WTC11 (cell line): ENCODE measurements at regions not wholly inside any gene's neighbourhood (a gene's known extent, or its start where the extent isn't known, plus 50 kb on each side); places are given as distances from the start of the nearest gene placed in this dataset.

Experiments
- ATAC-seq: fragments of 200-7000 bp; cut with Tn5 transposase; 2 replicates; pipeline ENCODE4 v1.10.0; 2021; ENCODE audit warnings: mild to moderate bottlenecking, moderate library complexity
- CTCF ChIA-PET: fragments of 300-600 bp; sonication (Branson Sonifier 250); formaldehyde crosslinking; loops from one replicate; lab custom pipeline; 2021; ENCODE audit warnings: antibody characterized with exemption; lab: Charles Lee
- POLR2A ChIA-PET: fragments of 350-600 bp; sonication (Branson Sonifier 250); formaldehyde crosslinking; loops from one replicate; lab custom pipeline; 2021; ENCODE audit warnings: antibody characterized with exemption; lab: Charles Lee
- DNase-seq: peaks from one replicate; pipeline ENCODE4 v3.0.0; 2021; ENCODE audit warnings: low spot score
- H3K27ac Mint-ChIP-seq: 2 replicates; pipeline ENCODE4 v1.8.0; 2021; ENCODE audit warnings: mixed read lengths
- H3K27me3 Mint-ChIP-seq: 2 replicates; pipeline ENCODE4 v1.8.0; 2021; ENCODE audit warnings: low read depth, mild to moderate bottlenecking, moderate library complexity, mixed read lengths
- H3K36me3 Mint-ChIP-seq: 2 replicates; pipeline ENCODE4 v1.8.0; 2021; ENCODE audit warnings: mixed read lengths
- H3K4me1 Mint-ChIP-seq: 2 replicates; pipeline ENCODE4 v1.8.0; 2022; ENCODE audit warnings: mixed read lengths
- H3K4me3 Mint-ChIP-seq: 2 replicates; pipeline ENCODE4 v1.8.0; 2021; ENCODE audit warnings: mild to moderate bottlenecking, moderate library complexity, mixed read lengths
- H3K9me3 Mint-ChIP-seq: 2 replicates; pipeline ENCODE4 v1.8.0; 2021; ENCODE audit warnings: mixed read lengths
- ATF3 ChIP-seq: sonication (generic); formaldehyde crosslinking; conservative IDR thresholded peaks from 2 replicates; pipeline ENCODE4 v1.8.1; 2022; ENCODE audit warnings: mild to moderate bottlenecking, missing genetic modification reagents
- CBFB ChIP-seq: sonication (generic); formaldehyde crosslinking; IDR thresholded peaks from 2 replicates; pipeline ENCODE4 v1.8.1; 2022; ENCODE audit warnings: mild to moderate bottlenecking, low read depth, missing genetic modification reagents
- FOXJ3 ChIP-seq: sonication (generic); formaldehyde crosslinking; IDR thresholded peaks from 2 replicates; pipeline ENCODE4 v1.9.0; 2021; ENCODE audit warnings: missing genetic modification reagents, mild to moderate bottlenecking, borderline replicate concordance
- HMGA2 ChIP-seq: fragments of 250-450 bp; sonication (Bioruptor Pico); IDR thresholded peaks from 2 replicates; pipeline ENCODE4 v1.4.0; 2021; ENCODE audit warnings: mild to moderate bottlenecking, moderate library complexity
- KAT7 ChIP-seq: sonication (generic); formaldehyde crosslinking; IDR thresholded peaks from 2 replicates; pipeline ENCODE4 v1.8.1; 2023; ENCODE audit warnings: missing genetic modification reagents, mild to moderate bottlenecking, borderline replicate concordance
- MXD4 ChIP-seq: fragments of 250-450 bp; sonication (Bioruptor Pico); IDR thresholded peaks from 2 replicates; pipeline ENCODE4 v1.8.0; 2021; ENCODE audit warnings: mild to moderate bottlenecking, moderate library complexity, borderline replicate concordance
- NFE2L1 ChIP-seq: sonication (generic); formaldehyde crosslinking; IDR thresholded peaks from 2 replicates; pipeline ENCODE4 v1.8.1; 2023; ENCODE audit warnings: missing genetic modification reagents
- NR1H2 ChIP-seq: sonication (generic); formaldehyde crosslinking; IDR thresholded peaks from 2 replicates; pipeline ENCODE4 v1.9.0; 2021; ENCODE audit warnings: mild to moderate bottlenecking, moderate library complexity, missing genetic modification reagents
- OVOL2 ChIP-seq: fragments of 250-450 bp; sonication (Bioruptor Pico); IDR thresholded peaks from 2 replicates; pipeline ENCODE4 v1.9.0; 2021; ENCODE audit warnings: mild to moderate bottlenecking, borderline replicate concordance
- PREB ChIP-seq: sonication (generic); formaldehyde crosslinking; IDR thresholded peaks from 2 replicates; pipeline ENCODE4 v1.8.1; 2022; ENCODE audit warnings: mild to moderate bottlenecking, missing genetic modification reagents, moderate library complexity, borderline replicate concordance
- SMAD3 ChIP-seq: sonication (generic); formaldehyde crosslinking; IDR thresholded peaks from 2 replicates; pipeline ENCODE4 v1.8.0; 2022; ENCODE audit warnings: missing genetic modification reagents, mild to moderate bottlenecking, borderline replicate concordance
- SMAD4 ChIP-seq: sonication (generic); formaldehyde crosslinking; IDR thresholded peaks from 2 replicates; pipeline ENCODE4 v1.8.0; 2022; ENCODE audit warnings: mild to moderate bottlenecking, missing genetic modification reagents
- SP1 ChIP-seq: sonication (generic); formaldehyde crosslinking; conservative IDR thresholded peaks from 2 replicates; pipeline ENCODE4 v1.8.1; 2022; ENCODE audit warnings: missing genetic modification reagents
- USF2 ChIP-seq: sonication (generic); formaldehyde crosslinking; IDR thresholded peaks from 2 replicates; pipeline ENCODE4 v1.8.1; 2023; ENCODE audit warnings: mild to moderate bottlenecking, missing genetic modification reagents, moderate library complexity
- ZBTB21 ChIP-seq: sonication (generic); formaldehyde crosslinking; IDR thresholded peaks from 2 replicates; pipeline ENCODE4 v1.8.1; 2023; ENCODE audit warnings: mild to moderate bottlenecking, missing genetic modification reagents, borderline replicate concordance
- ZNF263 ChIP-seq: sonication (generic); formaldehyde crosslinking; IDR thresholded peaks from 2 replicates; pipeline ENCODE4 v1.8.1; 2022; ENCODE audit warnings: low read depth, mild to moderate bottlenecking, moderate library complexity, missing genetic modification reagents
- ZNF317 ChIP-seq: sonication (generic); formaldehyde crosslinking; IDR thresholded peaks from 2 replicates; pipeline ENCODE4 v1.8.1; 2023; ENCODE audit warnings: low read depth, mild to moderate bottlenecking, moderate library complexity, missing genetic modification reagents, borderline replicate concordance
- ZNF396 ChIP-seq: fragments of 250-450 bp; sonication (Bioruptor Pico); IDR thresholded peaks from 2 replicates; pipeline ENCODE4 v1.8.0; 2021; ENCODE audit warnings: mild to moderate bottlenecking, moderate library complexity, borderline replicate concordance
- ZNF423 ChIP-seq: fragments of 250-450 bp; sonication (Bioruptor Pico); IDR thresholded peaks from 2 replicates; pipeline ENCODE4 v2.1.2; 2022; ENCODE audit warnings: mild to moderate bottlenecking, moderate library complexity
- ZNF532 ChIP-seq: fragments of 250-450 bp; sonication (Bioruptor Pico); IDR thresholded peaks from 2 replicates; pipeline ENCODE4 v1.9.0; 2021; ENCODE audit warnings: mild to moderate bottlenecking, borderline replicate concordance
- TF ChIP-seq, protein P1 (sequence below): sonication (generic); formaldehyde crosslinking; conservative IDR thresholded peaks from 2 replicates; pipeline ENCODE4 v1.8.1; 2023; ENCODE audit warnings: mild to moderate bottlenecking, low read depth, missing genetic modification reagents, moderate library complexity
- TF ChIP-seq, protein P2 (sequence below): sonication (generic); formaldehyde crosslinking; IDR thresholded peaks from 2 replicates; pipeline ENCODE4 v1.8.0; 2022; ENCODE audit warnings: mild to moderate bottlenecking, missing genetic modification reagents
- TF ChIP-seq, protein P3 (sequence below): fragments of 250-450 bp; sonication (Bioruptor Pico); IDR thresholded peaks from 2 replicates; pipeline ENCODE4 v1.9.0; 2021; ENCODE audit warnings: moderate library complexity, mild to moderate bottlenecking, inconsistent platforms, borderline replicate concordance

- Mint-ChIP-seq H3K27ac (no peak overlapping the region), H3K4me3 (no peak overlapping the region), H3K36me3 (peaks cover 1% of the 10 kb centered on the region; the same call in 1 of the 2 replicates), H3K9me3 (peaks cover 11% of the 10 kb centered on the region), H3K4me1 (0 out of 2 replicates have a peak, but pooled peaks cover 2% of the 10 kb centered on the region), H3K27me3 (peaks cover 65% of the 10 kb centered on the region)
- ChIA-PET POLR2A (no interaction called here), CTCF (no interaction called here)
- ATAC-seq: no peak
- TF ChIP-seq NFE2L1 (CRISPR knock-in tag) (no peak), MXD4 (no peak), ZNF317 (CRISPR knock-in tag) (no peak), SMAD3 (no peak), ZNF263 (CRISPR knock-in tag) (no peak), NR1H2 (no peak), ZNF532 (CRISPR knock-in tag) (no peak), HMGA2 (no peak), SP1 (CRISPR knock-in tag) (no peak), ZBTB21 (CRISPR knock-in tag) (no peak), ZNF423 (CRISPR knock-in tag) (no peak)
- TF ChIP-seq, protein P1, sequence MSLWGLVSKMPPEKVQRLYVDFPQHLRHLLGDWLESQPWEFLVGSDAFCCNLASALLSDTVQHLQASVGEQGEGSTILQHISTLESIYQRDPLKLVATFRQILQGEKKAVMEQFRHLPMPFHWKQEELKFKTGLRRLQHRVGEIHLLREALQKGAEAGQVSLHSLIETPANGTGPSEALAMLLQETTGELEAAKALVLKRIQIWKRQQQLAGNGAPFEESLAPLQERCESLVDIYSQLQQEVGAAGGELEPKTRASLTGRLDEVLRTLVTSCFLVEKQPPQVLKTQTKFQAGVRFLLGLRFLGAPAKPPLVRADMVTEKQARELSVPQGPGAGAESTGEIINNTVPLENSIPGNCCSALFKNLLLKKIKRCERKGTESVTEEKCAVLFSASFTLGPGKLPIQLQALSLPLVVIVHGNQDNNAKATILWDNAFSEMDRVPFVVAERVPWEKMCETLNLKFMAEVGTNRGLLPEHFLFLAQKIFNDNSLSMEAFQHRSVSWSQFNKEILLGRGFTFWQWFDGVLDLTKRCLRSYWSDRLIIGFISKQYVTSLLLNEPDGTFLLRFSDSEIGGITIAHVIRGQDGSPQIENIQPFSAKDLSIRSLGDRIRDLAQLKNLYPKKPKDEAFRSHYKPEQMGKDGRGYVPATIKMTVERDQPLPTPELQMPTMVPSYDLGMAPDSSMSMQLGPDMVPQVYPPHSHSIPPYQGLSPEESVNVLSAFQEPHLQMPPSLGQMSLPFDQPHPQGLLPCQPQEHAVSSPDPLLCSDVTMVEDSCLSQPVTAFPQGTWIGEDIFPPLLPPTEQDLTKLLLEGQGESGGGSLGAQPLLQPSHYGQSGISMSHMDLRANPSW (CRISPR knock-in tag): no peak
- TF ChIP-seq, protein P2, sequence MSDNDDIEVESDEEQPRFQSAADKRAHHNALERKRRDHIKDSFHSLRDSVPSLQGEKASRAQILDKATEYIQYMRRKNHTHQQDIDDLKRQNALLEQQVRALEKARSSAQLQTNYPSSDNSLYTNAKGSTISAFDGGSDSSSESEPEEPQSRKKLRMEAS: no peak
- TF ChIP-seq, protein P3, sequence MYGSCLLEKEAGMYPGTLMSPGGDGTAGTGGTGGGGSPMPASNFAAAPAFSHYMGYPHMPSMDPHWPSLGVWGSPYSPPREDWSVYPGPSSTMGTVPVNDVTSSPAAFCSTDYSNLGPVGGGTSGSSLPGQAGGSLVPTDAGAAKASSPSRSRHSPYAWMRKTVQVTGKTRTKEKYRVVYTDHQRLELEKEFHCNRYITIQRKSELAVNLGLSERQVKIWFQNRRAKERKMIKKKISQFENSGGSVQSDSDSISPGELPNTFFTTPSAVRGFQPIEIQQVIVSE (CRISPR knock-in tag): no peak
- no peak for DNase-seq
Measured at GRCh38 chr20:60113024-60113724, 155.0 kb downstream of the CDH26 start.

DNA sequence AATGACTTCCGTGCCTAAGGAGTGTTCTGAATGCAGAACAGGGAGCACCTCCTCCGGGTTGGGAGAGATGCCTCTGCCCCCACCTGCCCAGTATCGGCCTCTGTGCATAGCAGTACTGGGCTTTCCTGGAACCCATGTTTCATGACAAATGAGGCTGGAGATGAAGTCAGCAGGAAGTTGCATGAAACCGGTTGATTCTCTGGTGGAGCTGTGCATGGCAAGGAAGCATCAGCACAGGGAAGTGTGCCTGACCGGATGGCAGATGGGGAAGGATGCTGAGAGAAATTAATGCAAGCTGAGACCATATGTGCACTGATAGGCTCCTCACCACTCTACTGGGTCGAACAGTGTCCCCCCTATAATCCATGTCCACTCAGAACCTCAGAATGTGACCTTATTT, 155.5 kb downstream of the CDH26 start:
- Mint-ChIP-seq H3K27me3 (peaks cover 68% of the 10 kb centered on the region), H3K9me3 (peaks cover 9% of the 10 kb centered on the region), H3K4me1 (0 out of 2 replicates have a peak, but pooled peaks cover 2% of the 10 kb centered on the region), H3K4me3 (no peak overlapping the region), H3K36me3 (no peaks in the 10 kb centered on the region; the same call in 1 of the 2 replicates), H3K27ac (no peak overlapping the region)
- ATAC-seq (no peak), DNase-seq (no peak)
- ChIA-PET POLR2A (no interaction called here), CTCF (no interaction called here)
- TF ChIP-seq PREB (CRISPR knock-in tag) (no peak), CBFB (no peak), ZNF396 (CRISPR knock-in tag) (no peak), OVOL2 (no peak), ATF3 (CRISPR knock-in tag) (no peak), SMAD4 (CRISPR knock-in tag) (no peak), USF2 (CRISPR knock-in tag) (no peak), FOXJ3 (CRISPR knock-in tag) (no peak), KAT7 (CRISPR knock-in tag) (no peak)
